NCI-H2171 (cell line): ENCODE measurements at regions not wholly inside any gene's neighbourhood (a gene's known extent, or its start where the extent isn't known, plus 50 kb on each side); places are given as distances from the start of the nearest gene placed in this dataset.
"Not testable (repeated sequence)": the region's sequence is repeated elsewhere in the genome, so short reads cannot be mapped to it uniquely, and the experiment has no call there.

Source experiments
- DNase-seq: peaks from one replicate; lab custom pipeline; 2025; lab: John Stamatoyannopoulos, UW

GRCh38 chr4:170990989-170991589, 822.1 kb upstream of the GALNTL6 start:
- no peak for DNase-seq

GRCh38 chr4:170988446-170988845, 824.8 kb upstream of the GALNTL6 start:
- no peak for DNase-seq

- no peak for DNase-seq
These were observed 833.5 kb upstream of the GALNTL6 start for GRCh38 chr4:170979736-170980135.

- no peak for DNase-seq
These were observed 834.2 kb upstream of the GALNTL6 start for GRCh38 chr4:170978990-170979389.

- DNase-seq = no peak
These were observed 859.3 kb upstream of the AADAT start for GRCh38 chr4:170949084-170949483.

- no peak for DNase-seq
These were observed 850.4 kb upstream of the AADAT start for GRCh38 chr4:170940043-170940724.

GRCh38 chr4:170938588-170938987, 848.8 kb upstream of the AADAT start:
- no peak for DNase-seq

- no peak for DNase-seq
These were observed 841.6 kb upstream of the AADAT start for GRCh38 chr4:170931321-170931720.

GRCh38 chr4:170888660-170889059, 798.9 kb upstream of the AADAT start:
- no peak for DNase-seq

- no peak for DNase-seq
These were observed 797.6 kb upstream of the AADAT start for GRCh38 chr4:170887396-170887795.

- DNase-seq = no peak
These were observed 795.3 kb upstream of the AADAT start for GRCh38 chr4:170884969-170885570.

GRCh38 chr4:170881646-170882045, 791.9 kb upstream of the AADAT start:
- not testable (repeated sequence) for DNase-seq

GRCh38 chr4:170875868-170876267, 786.1 kb upstream of the AADAT start:
- DNase-seq = no peak

GRCh38 chr4:170872794-170873193, 783.0 kb upstream of the AADAT start:
- DNase-seq = no peak

- no peak for DNase-seq
These were observed 778.4 kb upstream of the AADAT start for GRCh38 chr4:170868170-170868569.

- DNase-seq = no peak
These were observed 764.3 kb upstream of the AADAT start for GRCh38 chr4:170854097-170854496.

GRCh38 chr4:170853422-170854021, 763.8 kb upstream of the AADAT start:
- no peak for DNase-seq

- DNase-seq = no peak
These were observed 760.2 kb upstream of the AADAT start for GRCh38 chr4:170849969-170850368.

- DNase-seq = no peak
These were observed 738.0 kb upstream of the AADAT start for GRCh38 chr4:170827562-170828274.

GRCh38 chr4:170818786-170819185, 729.0 kb upstream of the AADAT start:
- DNase-seq = no peak

GRCh38 chr4:170805352-170805751, 715.6 kb upstream of the AADAT start:
- DNase-seq = no peak

- no peak for DNase-seq
These were observed 715.2 kb upstream of the AADAT start for GRCh38 chr4:170804930-170805329.
